Activated T-cell treated with anti-CD3 and anti-CD28 coated beads for 4 hours (primary cell): ENCODE measurements at regions not wholly inside any gene's neighbourhood (a gene's known extent, or its start where the extent isn't known, plus 50 kb on each side); places are given as distances from the start of the nearest gene placed in this dataset.

Source experiments
- DNase-seq: peaks from one replicate; pipeline ENCODE4 v3.0.0-alpha.2; 2020

DNA sequence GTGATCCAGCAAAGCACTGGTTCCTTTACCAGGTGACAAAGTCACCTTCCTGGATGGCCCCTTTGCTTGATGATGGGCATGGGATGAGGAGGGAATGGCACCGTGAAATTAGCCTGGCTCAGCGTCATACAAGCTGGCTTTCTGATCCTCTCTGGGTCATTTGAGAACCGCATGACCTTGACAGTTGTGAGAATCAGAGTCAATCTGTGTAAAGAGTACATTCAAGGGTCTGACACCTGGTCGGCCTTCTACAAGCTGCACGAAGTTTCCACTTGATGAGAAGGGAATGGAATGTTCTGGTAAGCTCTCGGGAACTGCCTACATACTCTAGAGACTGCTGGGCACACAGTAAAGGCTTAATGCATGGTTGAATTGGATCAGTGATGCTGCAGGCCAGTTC, 319.8 kb upstream of the TLE3 start:
- no peak for DNase-seq

DNA sequence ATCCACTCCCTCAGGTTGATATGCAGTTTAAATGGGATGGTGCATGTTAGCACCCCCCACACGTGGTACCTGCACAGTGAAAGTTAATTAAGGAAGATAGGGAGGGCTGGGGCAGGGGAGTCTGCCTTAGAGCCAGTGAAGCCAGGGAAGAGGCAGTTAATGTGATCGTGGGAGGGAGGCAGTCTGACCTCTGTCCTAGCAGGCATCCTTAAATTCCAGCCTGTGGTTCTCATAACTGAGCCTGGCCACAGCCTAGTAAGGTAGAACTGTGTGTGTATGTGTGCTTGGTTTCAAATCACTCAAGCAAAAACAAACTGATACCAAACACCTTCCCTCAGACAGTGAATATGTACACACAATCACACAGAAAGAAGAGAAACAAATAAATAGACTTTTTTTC, 319.1 kb upstream of the TLE3 start:
- DNase-seq, result no peak

DNA sequence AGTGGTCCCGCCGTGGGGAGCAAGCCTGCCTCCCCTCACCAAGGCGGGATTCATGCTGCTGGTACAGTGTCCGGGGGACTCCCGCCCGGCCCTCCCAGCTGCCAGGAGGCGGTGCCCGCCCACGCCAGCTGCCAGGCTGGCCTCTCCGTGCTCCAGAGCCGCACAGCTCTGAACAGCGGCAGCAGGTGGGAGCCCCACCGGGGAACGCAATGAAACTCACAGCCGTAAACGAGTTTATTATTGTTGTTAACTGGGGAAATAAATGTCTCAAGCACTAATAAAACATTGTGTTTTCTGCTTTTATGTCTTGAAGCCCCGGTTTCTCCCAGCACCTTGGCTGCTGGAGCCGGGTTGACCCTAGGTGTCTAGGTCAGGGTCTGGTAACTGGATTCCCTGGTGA, 317.7 kb upstream of the TLE3 start:
- no peak for DNase-seq

DNA sequence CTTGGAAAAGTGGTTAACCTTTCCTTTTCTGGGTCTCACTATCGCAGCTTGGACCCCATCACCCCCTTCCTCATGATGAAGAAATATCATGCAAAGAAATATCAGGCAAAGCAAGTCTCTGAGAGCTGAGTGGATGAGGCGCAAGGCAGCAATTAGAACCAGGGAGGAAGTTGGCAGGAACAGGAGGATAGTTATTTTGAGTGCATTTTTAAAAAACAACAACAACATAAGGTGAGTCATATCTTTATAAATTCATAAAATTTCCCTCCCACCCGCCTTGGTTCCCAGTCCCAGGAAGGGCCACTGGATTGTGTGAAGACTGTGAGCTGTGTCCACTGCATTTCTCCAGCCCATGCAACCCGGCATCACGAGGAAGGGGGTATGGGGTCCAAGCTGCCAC, 316.9 kb upstream of the TLE3 start:
- DNase-seq, result no peak

DNA sequence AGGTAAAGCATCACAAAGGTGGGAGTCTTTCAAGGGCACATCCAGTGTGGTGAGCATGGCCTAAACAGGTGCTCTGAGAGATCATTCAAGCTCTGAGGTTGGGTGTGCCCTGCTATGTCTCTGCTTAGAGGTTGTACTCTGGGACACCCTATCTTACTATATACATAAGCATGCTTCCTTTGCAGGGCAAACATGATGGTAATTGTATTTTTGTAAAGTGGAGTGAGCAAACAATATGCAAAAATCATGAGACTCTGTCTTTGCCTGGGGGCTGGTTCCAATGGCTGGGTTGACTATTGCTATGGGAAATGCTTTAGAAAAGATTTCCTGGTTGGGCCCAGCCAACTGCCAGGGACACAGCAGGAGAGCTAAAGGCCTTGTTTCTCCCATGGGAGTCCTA, 315.1 kb upstream of the TLE3 start:
- no peak for DNase-seq

DNA sequence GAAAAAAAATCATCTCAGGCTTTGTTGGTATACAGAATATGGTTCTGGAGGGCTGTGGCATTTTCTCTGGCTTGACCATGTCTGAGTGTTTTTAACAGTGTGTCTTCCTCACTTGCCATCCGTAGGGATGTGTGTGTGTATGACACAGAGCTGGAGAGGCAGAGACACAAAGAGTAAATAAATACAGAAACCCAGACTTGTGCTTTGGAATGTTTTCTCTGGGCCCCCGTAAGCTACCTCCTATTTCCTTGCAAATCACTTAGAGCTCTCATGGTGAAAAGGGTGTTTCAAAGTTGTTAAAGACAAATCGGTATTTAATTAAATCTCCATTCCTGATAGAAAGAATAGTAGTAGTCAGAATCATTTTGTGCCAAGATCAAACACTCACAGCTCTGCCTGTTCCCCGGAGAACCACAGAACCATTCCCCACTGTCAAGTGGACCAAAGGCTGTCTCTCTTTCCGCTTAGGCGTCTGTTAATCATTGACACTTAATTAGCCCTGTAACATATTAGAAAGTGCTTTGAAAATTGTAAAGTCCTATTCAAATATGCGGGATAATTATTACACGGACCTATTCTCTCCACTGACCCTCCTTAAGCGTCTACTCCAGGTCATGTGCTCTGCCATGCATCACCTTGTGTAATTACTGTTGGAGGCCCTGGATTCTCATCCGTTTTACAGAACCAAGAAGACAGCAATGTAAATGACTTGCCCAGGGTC, 313.6 kb upstream of the TLE3 start:
- no peak for DNase-seq

DNA sequence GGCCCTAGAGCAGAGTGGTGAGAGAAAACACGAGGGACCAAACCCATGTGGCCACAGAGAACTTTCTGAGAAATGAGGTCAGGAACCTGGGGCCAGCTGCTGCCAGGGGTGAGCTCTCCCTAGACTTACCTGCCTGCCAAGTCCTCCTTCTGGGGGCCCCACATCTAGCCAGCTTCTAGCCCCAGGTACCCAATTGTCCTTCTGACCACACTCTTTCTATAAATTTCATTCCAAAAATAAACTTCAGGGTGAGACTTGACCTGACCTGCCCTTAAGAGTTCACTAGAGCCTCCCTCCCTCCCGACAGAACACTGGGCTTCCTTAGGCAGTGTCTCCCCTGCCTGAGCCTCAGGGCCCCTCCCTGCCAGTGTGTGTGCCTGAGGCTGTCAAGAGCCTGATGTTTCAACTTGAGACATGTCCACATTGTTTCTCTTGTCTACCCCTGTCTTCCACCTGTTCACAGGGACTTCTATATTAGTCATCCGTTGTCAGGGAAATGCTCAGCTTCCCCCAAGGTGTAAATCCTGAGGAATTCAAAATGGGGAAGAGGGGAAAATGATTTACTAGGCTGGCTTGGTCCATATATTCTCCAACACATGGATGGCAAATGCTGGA, 312.8 kb upstream of the TLE3 start:
- DNase-seq, result no peak

DNA sequence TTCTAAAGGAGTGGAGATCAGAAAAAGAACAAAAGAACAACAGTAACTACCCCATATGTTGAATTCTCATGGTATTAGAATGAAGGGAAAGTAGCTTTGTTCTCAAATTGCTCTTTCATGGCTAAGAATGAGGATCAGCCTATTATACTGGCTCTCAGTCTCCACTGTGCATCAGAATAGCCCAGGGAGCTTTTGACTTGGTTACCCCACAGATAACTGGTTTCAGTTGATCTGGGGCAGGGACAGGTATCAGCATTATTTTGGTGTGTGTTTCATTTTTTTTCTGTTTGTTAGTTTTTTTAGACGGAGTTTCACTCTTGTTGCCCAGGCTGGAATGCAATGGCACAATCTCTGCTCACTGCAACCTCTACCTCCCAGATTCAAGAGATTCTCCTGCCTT, 311.7 kb upstream of the TLE3 start:
- DNase-seq, result no peak

DNA sequence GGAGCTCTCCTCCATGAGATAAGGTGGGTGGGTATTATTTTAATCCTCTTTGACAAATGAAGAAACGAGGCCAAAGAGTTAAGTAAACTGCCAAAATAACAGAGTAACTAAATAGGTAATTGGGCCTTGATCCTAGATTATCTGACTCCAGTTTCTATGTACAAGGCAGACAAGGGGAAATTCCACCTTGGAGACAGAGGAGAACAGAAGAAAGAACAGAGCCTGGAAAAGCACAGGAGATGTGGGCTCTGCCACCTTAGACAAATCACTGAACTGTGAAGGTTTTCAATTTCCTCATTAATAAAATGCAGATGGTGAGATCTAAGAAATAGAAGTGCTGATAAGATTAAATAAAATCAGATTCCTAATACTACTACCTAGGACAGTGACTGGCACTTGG, 310.2 kb upstream of the TLE3 start:
- DNase-seq, result no peak

DNA sequence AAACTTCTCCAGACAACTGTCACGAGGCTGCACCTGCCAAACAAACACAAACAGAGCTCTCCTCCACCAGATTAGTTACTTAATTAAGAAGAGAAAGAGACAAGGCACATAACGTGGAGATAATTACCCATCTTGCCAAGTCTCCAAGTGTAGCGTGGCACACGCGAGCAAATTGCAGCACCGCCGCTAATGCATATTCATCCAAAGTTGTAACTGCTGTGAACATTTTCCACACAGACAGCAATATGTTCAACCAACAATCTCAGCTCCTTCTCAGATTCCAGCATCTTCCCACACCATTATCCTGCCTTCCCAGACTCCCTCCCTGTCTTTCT, 309.6 kb upstream of the TLE3 start:
- no peak for DNase-seq

DNA sequence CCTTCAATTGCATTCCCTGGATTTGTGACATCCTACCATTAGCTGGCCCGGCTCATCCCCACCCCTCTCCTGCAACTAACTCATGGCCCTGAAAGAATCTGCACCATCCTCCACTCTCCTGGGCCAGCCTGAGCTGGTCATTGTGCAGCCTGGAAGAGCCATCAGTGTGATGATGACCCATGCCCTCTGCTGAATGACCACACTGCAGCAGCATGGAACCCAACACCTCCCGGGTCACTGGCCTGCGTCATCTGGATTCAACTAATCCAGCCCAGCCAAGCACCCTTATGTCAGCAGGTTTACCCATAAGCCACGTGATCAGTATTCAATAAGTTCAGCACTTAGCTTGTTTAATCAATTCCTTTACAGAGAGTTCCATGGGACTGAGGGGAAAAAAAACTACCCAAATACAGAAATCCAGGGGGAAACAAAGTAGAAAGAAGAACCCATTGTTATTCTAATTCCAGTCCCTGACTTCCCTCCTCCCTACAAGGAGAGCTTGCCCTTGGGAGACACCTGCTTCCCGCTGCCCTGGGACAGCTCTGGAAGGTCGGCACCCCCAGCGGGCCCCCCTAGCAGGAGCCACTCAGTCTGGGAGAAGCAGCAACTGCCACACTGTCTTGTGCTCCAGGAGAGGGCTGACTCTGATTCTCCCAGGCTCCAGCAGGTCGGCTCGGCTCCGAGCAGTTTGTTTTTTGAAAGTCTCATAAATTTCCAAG, 309.1 kb upstream of the TLE3 start:
- no peak for DNase-seq

DNA sequence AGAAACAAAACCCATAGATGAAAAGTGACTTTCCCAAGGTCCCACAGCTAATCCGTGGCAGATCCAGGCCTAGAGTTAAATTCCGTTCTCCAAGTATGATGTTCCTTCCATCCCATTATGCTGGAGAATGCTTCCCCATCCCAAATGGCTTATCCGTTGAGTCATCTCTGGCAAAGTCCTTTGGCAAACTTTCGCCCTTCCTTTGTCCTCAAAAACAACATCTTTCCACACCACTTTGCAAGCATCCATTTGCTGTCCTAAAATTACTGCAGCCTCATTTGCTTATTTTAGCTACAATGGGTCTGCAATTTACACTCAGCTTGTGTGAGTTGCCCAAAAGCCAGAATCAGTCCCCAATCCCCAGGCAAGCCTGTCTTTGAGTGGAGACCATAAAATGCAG, 304.0 kb upstream of the TLE3 start:
- DNase-seq, result no peak

DNA sequence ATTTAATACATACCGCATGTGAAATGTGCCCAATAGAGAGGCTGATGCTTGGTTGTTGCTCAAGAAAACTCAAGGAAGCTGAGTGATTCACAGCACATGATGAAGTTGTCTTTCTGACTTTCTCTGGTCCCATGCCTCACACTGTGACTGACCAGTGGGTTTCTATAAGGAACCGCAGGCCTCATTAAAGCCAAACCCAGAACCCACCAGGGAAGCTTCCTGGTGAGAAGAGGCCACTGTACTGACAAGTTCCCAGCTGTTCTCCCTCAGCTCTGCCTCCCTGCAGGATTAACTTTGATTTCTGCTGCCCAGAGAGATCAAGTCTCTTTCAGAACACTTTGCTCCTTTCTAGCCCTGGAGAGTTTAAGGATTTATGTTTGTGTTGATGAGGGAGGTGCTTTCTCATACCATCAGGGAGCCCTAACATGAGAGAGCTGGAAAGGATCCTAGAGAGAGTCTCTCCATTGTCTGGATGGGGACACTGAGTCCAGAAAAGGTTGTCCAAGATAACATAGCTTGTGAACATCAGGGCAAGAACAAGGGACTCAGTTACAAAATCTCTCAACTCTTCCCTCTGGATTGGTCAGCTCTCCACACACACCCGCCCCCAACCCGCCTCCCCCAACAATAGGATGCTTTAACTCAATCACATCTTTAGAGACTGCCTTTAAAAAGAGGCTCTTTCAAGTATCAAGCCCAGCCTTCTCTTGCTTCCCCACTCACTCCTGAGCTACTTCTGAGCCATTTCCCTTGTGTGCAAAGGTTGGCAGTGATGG, 303.2 kb upstream of the TLE3 start:
- no peak for DNase-seq

DNA sequence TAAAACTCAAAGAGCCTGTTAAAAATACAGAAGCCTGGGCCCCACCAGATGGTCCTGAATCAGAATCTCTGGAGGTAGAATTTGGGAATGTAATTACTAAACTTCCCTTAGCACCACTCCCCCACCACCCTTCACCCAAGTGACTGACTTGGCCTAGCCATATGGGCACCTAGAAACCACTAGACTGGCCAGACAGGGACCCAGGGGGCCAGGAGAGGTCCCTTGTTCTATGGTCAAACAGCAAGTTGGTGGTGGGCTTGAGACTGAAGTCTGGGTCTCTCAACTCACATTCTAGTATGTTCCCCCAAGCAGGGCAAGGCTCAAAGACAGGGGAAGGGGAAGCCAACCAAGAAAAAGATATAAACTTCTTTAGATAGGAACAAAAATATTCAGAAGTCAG, 301.5 kb upstream of the TLE3 start:
- DNase-seq, result no peak

DNA sequence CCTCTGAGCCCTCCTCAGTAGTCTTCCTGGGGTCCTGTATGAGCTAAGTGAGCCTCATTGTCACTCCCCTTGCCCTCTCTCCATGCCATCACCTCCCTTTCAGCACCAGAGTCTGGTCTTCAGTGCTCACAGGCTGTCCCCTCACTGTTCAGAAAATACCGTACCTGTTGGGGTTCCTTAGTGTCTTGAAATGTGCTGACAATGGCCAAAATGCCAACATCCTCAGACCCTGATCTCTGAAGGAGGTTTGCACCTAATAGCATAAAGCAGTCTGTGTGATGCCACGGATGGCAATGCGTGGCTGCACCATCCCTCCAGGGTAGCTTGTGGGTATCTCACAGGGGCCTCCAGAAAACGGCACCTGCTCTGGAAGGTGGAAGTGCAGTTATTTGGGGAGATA, 301.0 kb upstream of the TLE3 start:
- no peak for DNase-seq

DNA sequence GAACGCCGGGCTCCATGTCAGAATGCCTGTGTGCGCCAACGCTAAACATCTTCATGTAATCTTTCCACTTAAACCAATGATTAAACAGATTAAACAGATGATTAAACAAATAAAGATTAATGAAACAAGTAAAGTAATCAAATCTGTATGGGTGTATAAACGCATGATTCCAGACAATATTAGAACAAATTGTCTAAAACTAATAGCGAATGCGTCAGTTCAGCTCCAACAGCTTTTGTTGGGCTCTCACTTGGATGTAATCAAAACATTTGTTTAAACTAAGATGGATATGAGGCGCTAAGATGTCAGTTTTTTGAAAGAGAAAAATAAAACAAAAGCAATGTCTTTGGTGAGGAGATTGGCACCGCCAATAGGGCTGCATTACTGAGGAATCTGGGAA, 299.1 kb upstream of the TLE3 start:
- DNase-seq, result no peak

DNA sequence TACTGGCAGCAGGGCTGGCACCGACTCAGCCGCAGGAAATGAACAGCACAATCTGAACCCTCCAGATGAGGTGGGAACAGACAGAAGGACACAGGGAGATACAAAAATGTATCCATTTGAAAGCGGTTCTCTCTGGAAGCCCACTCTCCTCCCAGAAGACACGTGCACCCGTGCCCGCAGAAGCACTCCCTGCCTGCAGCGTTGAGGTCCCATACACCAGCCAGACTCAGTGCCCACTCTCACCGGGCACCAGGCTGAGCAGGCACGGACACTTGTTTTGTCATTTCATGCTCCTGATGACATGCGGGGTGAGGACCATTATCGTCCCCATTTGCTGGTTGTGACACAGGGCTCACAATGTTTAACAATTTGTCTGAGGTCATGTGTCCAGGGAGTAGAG, 297.4 kb upstream of the TLE3 start:
- no peak for DNase-seq

DNA sequence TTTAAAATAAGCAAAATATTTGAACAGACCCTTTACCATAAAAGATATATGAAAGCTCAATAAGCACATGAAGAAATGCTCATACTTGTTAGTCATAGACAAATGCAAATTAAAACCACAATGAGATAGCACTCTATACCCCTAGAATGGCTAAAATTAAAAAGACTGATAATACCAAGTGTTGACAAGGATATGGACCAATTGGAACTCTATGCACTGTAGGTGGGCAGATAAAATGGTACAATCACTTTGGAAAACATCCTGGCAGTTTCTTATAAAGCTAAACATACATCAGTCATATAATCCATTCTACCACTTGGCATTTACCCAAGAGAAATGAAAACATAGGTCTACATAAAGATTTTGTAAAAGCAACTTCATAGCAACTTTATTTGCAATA, 293.0 kb upstream of the TLE3 start:
- no peak for DNase-seq

DNA sequence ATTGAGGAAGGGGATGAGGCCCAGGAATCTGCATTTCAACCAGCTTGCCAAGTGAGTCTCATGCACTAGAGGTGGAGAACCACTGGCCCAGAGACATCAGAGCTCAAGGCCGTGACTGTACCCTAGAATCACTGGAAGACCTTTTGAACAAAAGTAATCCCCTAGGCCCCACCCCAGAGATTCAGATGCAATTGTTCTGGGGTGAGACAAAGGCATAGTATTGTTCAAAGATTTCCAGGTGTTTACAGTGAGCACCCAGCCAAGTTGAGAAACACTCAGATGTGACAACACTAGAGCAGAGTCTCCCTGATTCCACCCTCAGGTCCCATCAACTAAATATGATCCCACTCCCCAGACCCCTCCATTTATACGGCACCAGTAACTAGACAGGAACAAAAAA, 290.3 kb upstream of the TLE3 start:
- DNase-seq, result no peak

DNA sequence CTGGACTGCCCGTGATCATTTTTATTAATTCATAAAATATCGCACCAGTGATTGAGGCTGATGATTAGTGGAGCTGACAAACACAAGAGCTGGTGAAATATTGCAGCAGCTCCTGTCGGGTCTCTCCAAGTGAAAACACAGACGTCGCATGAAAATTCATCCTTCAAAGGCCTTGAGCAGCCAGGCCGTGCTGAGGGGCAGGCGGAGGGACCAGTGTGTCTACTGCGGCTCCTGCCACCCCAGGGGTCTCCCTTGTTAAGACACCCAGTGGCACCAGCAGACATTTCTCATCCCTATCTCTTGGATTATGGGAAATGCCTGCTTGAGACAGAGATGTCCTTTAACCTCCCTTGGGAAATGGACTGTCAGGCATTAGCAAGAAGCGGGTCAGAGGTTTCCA, 289.4 kb upstream of the TLE3 start:
- DNase-seq, result no peak

DNA sequence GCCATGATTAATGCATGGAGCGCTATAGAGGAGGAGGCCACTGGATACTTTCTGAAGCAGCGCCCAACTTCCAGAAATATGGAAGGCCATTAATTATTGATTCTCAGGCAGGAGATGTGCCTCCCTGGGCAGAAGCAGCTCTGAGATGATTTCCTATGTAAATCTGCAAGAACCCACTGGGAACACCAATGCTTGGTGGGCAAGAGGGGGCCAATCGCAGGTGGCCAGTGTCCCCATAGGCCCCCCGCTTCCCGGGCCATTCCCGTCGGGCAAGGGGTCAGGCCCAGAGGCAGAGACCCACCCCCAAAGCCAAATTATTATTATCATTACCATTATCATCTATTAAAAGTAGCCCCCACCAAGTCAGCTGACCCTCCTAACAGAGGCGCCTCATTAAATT, 288.0 kb upstream of the TLE3 start:
- no peak for DNase-seq

DNA sequence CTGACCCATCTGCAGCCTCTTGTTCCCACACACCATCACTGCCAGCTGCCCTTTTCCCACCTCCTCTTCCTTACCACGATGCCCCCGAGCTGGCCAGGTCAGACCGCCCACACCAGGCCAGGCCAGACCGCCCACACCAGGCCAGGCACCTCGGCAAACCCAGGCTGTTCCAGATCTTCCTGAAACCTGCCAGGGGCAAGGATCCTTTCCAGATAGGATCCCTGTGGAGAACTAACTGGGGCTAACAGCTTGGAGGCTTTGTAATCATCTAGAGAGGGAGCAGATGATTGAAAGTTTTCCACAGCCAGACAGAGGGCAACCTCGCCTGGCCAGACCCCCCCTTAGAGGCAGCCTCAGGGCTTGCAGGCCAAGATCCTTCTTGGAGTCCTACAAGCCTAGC, 287.3 kb upstream of the TLE3 start:
- no peak for DNase-seq

DNA sequence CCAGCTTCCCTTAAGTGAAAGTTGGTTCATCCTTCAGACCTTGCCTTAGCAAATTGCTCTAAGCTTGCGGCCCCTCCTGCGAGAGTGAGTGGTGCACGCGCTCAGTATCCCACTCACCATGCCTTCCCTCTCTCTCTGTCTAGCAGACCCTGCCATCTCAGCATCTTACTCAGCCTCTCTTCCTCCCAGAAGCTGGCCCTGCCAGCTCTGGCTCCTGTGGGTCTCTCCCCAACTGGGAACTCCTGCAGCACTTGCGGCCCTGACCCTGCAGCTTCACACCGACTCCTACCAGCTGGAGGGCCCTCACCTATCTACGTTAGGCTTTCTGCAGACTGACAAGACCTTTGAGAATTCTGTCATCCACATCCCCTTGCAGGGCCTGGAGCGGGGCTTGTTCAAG, 286.1 kb upstream of the TLE3 start:
- no peak for DNase-seq
